Activated CD4-positive, alpha-beta T cell treated with anti-CD3 and anti-CD28 coated beads, Interleukin-2, amount 50 U/mL, for 48 hours (primary cell): ENCODE measurements at regions not wholly inside any gene's neighbourhood (a gene's known extent, or its start where the extent isn't known, plus 50 kb on each side); places are given as distances from the start of the nearest gene placed in this dataset.
"Not testable (repeated sequence)": the region's sequence is repeated elsewhere in the genome, so short reads cannot be mapped to it uniquely, and the experiment has no call there.

Experiments used
- DNase-seq, 2 experiments: peaks; one replicate each; pipeline ENCODE4 v3.0.0-alpha.2; 2020

GRCh38 chr5:145562931-145563330, 272.2 kb downstream of the PRELID2 start:
- no peak for DNase-seq

GRCh38 chr5:145558288-145558687, 276.9 kb downstream of the PRELID2 start:
- DNase-seq: no peak

- no peak for DNase-seq
Measured at GRCh38 chr5:145557345-145557744, 277.8 kb downstream of the PRELID2 start.

- DNase-seq: no peak
Measured at GRCh38 chr5:145554399-145554798, 280.7 kb downstream of the PRELID2 start.

GRCh38 chr5:145553177-145553576, 282.0 kb downstream of the PRELID2 start:
- DNase-seq: no peak

GRCh38 chr5:145551714-145552113, 283.4 kb downstream of the PRELID2 start:
- no peak for DNase-seq

GRCh38 chr5:145548097-145548496, 287.0 kb downstream of the PRELID2 start:
- DNase-seq: no peak

- no peak for DNase-seq
Measured at GRCh38 chr5:145544401-145544800, 290.7 kb downstream of the PRELID2 start.

GRCh38 chr5:145543968-145544367, 291.2 kb downstream of the PRELID2 start:
- no peak for DNase-seq

- DNase-seq: no peak
Measured at GRCh38 chr5:145540375-145540774, 294.8 kb downstream of the PRELID2 start.

GRCh38 chr5:145539201-145539600, 295.9 kb downstream of the PRELID2 start:
- DNase-seq: no peak

- no peak for DNase-seq
Measured at GRCh38 chr5:145536133-145536532, 299.0 kb downstream of the PRELID2 start.

- no peak for DNase-seq
Measured at GRCh38 chr5:145531038-145531734, 304.0 kb downstream of the PRELID2 start.

GRCh38 chr5:145521523-145521922, 313.6 kb downstream of the PRELID2 start:
- no peak for DNase-seq

- no peak for DNase-seq
Measured at GRCh38 chr5:145521066-145521465, 314.1 kb downstream of the PRELID2 start.

GRCh38 chr5:145520335-145520734, 314.8 kb downstream of the PRELID2 start:
- DNase-seq: no peak

GRCh38 chr5:145517588-145517987, 317.6 kb downstream of the PRELID2 start:
- not testable (repeated sequence) for DNase-seq

- DNase-seq: no peak
Measured at GRCh38 chr5:145511351-145511750, 323.8 kb downstream of the PRELID2 start.

GRCh38 chr5:145510769-145511168, 324.4 kb downstream of the PRELID2 start:
- DNase-seq: no peak

GRCh38 chr5:145510324-145510723, 324.8 kb downstream of the PRELID2 start:
- no peak for DNase-seq

- no peak for DNase-seq
Measured at GRCh38 chr5:145509336-145510136, 325.6 kb downstream of the PRELID2 start.

- no peak for DNase-seq
Measured at GRCh38 chr5:145506185-145506850, 328.8 kb downstream of the PRELID2 start.

GRCh38 chr5:145502906-145503305, 332.2 kb downstream of the PRELID2 start:
- no peak for DNase-seq

GRCh38 chr5:145500710-145501109, 334.4 kb downstream of the PRELID2 start:
- no peak for DNase-seq
